Suprapubic skin (tissue), 4 donors: ENCODE measurements at regions not wholly inside any gene's neighbourhood (a gene's known extent, or its start where the extent isn't known, plus 50 kb on each side); places are given as distances from the start of the nearest gene placed in this dataset.
A peak's percentile ranks its signal among the peaks of the same experiment; 100 is the strongest.

ENCODE experiments used
- DNase-seq, 2 donors: peaks; one replicate each; pipeline ENCODE4 v3.0.0-alpha.2; 2019; ENCODE audit warnings: low spot score in 2 of 2
- H3K27ac ChIP-seq: fragments of 200-600 bp; sonication (generic); one replicate; pipeline ENCODE4 v1.5.1; 2019
- H3K27me3 ChIP-seq: fragments of 200-600 bp; sonication (generic); one replicate; pipeline ENCODE4 v1.5.1; 2019
- H3K36me3 ChIP-seq: fragments of 200-600 bp; sonication (generic); one replicate; pipeline ENCODE4 v1.5.1; 2019
- H3K4me1 ChIP-seq: fragments of 200-600 bp; sonication (generic); one replicate; pipeline ENCODE4 v1.5.1; 2019
- H3K4me3 ChIP-seq: fragments of 200-600 bp; sonication (generic); one replicate; pipeline ENCODE4 v1.5.1; 2019; ENCODE audit warnings: mild to moderate bottlenecking
- H3K9me3 ChIP-seq: fragments of 200-600 bp; sonication (generic); one replicate; pipeline ENCODE4 v1.5.1; 2019
- CTCF ChIP-seq, 2 donors: fragments of 200-600 bp in 1 of 2; fragments of 450-650 bp in 1 of 2; sonication (generic) in 1 of 2; IDR thresholded peaks; one replicate each; pipeline ENCODE4 v1.5.1; 2016 to 2019; ENCODE audit warnings: antibody characterized with exemption in 2 of 2, mild to moderate bottlenecking in 1 of 2, moderate library complexity in 1 of 2
- EP300 ChIP-seq: sonication (generic); formaldehyde crosslinking; IDR thresholded peaks from one replicate; pipeline ENCODE4 v1.6.1; 2017; ENCODE audit warnings: antibody characterized with exemption
- POLR2A ChIP-seq, 2 donors: fragments of 450-650 bp; IDR thresholded peaks; one replicate each; pipeline ENCODE4 v1.6.1; 2017; ENCODE audit warnings: antibody characterized with exemption in 2 of 2, mild to moderate bottlenecking in 2 of 2, moderate library complexity in 2 of 2
- POLR2AphosphoS5 ChIP-seq, 3 donors: sonication (generic); formaldehyde crosslinking; IDR thresholded peaks; one replicate each; pipeline ENCODE4 v1.6.1; 2017; ENCODE audit warnings: antibody characterized with exemption in 3 of 3
- WGBS: methylation state at CpG from one replicate; pipeline ENCODE4 v1.1.5; 2018; 5-methylcytosine and 5-hydroxymethylcytosine counted together

DNA sequence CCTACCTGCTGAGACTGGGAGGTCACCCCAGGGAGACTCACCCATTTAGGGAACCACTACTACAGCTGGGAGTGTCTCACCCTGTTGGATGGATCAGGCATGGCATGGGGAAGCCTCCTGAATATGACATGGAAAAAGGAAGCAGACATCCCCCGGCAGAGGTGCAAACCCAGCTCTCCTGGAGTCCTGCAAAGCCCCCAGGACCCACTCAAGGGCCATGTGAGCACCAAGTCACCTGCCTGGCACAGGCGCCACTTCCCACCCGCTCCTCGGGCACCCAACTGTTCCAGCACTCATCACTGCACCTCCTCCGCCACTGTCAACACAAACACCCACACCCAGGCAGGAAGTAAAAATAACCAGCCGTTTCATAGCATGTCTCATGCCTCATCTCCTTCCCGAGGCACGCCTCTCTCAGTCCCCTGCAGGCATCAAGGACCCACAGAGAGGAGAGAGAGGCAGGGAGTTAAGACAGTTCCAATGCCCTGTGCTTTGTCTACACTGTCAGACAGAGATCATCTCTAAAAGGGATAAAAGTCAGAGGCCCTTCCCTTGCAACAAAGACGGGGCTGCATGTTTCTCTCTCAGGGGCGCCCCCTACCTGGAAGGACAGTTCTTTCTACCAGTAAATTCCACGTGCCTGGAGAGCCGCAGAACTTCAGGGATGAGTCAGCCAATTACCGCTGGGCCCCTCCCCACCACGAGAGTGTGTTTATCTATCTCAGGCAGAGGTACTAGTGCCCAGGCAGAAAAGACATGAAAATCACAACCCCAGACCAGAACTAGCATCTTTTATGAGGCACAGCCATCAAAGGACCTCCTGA is 150.1 kb upstream of the SOD1 start:
- TF ChIP-seq CTCF (IDR thresholded peaks at IDR 0.05) (peak in 1 of 2 donors; percentile 10), POLR2AphosphoS5 (IDR thresholded peaks at IDR 0.05) (no peak)
- DNase-seq, result no peak
- peak overlapping the region; percentile 48 for H3K27ac ChIP-seq

GRCh38 chr21:31505975-31506374 is 153.5 kb upstream of the SOD1 start:
- WGBS, result 78% methylated on average over 7 of the region's 7 CpGs

More for the DNA sequence above, 150.1 kb upstream of the SOD1 start:
- H3K36me3 ChIP-seq, result no peaks in the 10 kb centered on the region
- no peaks in the 10 kb centered on the region for H3K27me3 ChIP-seq
- H3K4me3 ChIP-seq, result no peak overlapping the region
- H3K4me1 ChIP-seq, result peaks cover 37% of the 10 kb centered on the region
- H3K9me3 ChIP-seq, result no peaks in the 10 kb centered on the region
- WGBS, result 28% methylated on average over 13 of the region's 14 CpGs

DNA sequence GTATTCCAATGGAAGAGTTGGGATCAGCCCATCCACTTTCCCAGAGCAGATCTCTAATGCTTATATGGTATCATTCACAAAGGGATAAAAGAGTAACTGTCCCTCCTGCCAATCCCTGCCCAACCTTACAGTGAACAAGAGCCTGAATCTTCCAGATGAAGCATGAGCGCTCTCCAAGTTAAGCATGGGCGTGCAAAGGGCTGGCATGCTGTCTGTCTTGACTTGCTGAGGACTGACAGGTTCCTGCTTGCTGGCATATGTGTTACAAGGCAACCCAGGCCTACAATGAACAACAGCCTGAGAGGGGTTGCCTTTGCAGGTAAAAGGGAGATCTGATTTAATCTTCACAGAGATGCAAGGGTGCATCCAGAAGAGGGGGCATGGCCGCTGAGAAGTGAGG is 155.6 kb upstream of the SOD1 start:
- H3K36me3 ChIP-seq, result no peaks in the 10 kb centered on the region
- no peaks in the 10 kb centered on the region for H3K9me3 ChIP-seq
- peak overlapping the region; percentile 82 for H3K27ac ChIP-seq
- no peak overlapping the region for H3K4me3 ChIP-seq
- WGBS, result 59% methylated on average over 3 of the region's 3 CpGs
- no peak for TF ChIP-seq POLR2A (IDR thresholded peaks at IDR 0.05)
- TF ChIP-seq EP300, result no peak
- no peak for TF ChIP-seq POLR2AphosphoS5 (IDR thresholded peaks at IDR 0.05)
- no peak for TF ChIP-seq CTCF (IDR thresholded peaks at IDR 0.05)
- no peak for DNase-seq
- H3K4me1 ChIP-seq, result peaks cover 41% of the 10 kb centered on the region
- no peaks in the 10 kb centered on the region for H3K27me3 ChIP-seq

More at GRCh38 chr21:31505975-31506374, 153.5 kb upstream of the SOD1 start:
- Histone ChIP-seq H3K4me3 (no peak overlapping the region), H3K27ac (no peak overlapping the region), H3K27me3 (no peaks in the 10 kb centered on the region), H3K36me3 (no peaks in the 10 kb centered on the region), H3K4me1 (peaks cover 53% of the 10 kb centered on the region), H3K9me3 (no peaks in the 10 kb centered on the region)
- TF ChIP-seq EP300, result no peak
- no peak for TF ChIP-seq POLR2AphosphoS5 (IDR thresholded peaks at IDR 0.05)
- TF ChIP-seq CTCF (IDR thresholded peaks at IDR 0.05), result no peak
- no peak for TF ChIP-seq POLR2A (IDR thresholded peaks at IDR 0.05)
- no peak for DNase-seq

DNA sequence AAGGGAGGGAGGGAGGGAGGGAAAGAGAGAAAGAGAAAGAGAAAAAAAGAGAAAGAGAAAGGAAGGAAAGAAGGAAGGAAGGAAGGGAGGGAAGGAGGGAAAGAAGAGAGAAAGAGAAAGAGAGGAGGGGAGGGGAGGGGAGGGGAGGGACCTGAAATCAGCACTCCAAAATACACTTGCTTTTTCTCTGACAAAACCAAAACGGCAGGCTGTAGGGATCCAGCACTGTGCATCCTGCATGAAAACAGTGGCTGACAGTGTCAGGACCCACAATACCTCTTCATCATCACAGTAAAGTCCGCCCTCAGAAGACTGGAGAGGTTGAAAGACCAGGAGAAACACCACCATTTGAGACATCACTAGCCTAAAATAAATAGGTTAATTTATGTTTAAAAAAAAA is 156.0 kb upstream of the SOD1 start:
- Histone ChIP-seq H3K9me3 (no peaks in the 10 kb centered on the region), H3K4me1 (peaks cover 36% of the 10 kb centered on the region), H3K4me3 (no peak overlapping the region), H3K27ac (peak overlapping the region; percentile 82), H3K27me3 (no peaks in the 10 kb centered on the region), H3K36me3 (no peaks in the 10 kb centered on the region)
- WGBS, result 33% methylated on average over 2 of the region's 2 CpGs
- no peak for DNase-seq
- TF ChIP-seq POLR2A (IDR thresholded peaks at IDR 0.05) (no peak), EP300 (no peak)

GRCh38 chr21:31502537-31503143 is 156.9 kb upstream of the SOD1 start:
- Histone ChIP-seq H3K4me3 (no peak overlapping the region), H3K27ac (peak overlapping the region; percentile 82), H3K9me3 (no peaks in the 10 kb centered on the region), H3K36me3 (no peaks in the 10 kb centered on the region), H3K4me1 (peaks cover 36% of the 10 kb centered on the region), H3K27me3 (no peaks in the 10 kb centered on the region)
- no peak for DNase-seq
- 51% methylated on average over 10 of the region's 10 CpGs for WGBS
- TF ChIP-seq CTCF (IDR thresholded peaks at IDR 0.05) (no peak), POLR2A (IDR thresholded peaks at IDR 0.05) (no peak), POLR2AphosphoS5 (IDR thresholded peaks at IDR 0.05) (no peak), EP300 (no peak)
